H9 (cell line): ENCODE measurements at regions not wholly inside any gene's neighbourhood (a gene's known extent, or its start where the extent isn't known, plus 50 kb on each side); places are given as distances from the start of the nearest gene placed in this dataset.

Source experiments
- DNase-seq: peaks from one replicate; pipeline ENCODE4 v3.0.0-alpha.2; 2017
- H2AFZ ChIP-seq: one replicate; pipeline ENCODE4 v1.6.1; 2013; ENCODE audit warnings: mild to moderate bottlenecking, low read length, control low read depth, moderate library complexity
- H2AK5ac ChIP-seq: 2 replicates; pipeline ENCODE4 v1.6.1; 2013; ENCODE audit warnings: low read length, control low read depth, mixed read lengths; ENCODE audit not compliant: insufficient read length
- H2BK120ac ChIP-seq: one replicate; pipeline ENCODE4 v1.6.1; 2013; ENCODE audit warnings: low read depth, mild to moderate bottlenecking, low read length, control low read depth, inconsistent platforms; ENCODE audit not compliant: poor library complexity, severe bottlenecking
- H2BK12ac ChIP-seq: 2 replicates; pipeline ENCODE4 v1.6.1; 2013; ENCODE audit warnings: low read length, control low read depth, mixed read lengths, low read depth; ENCODE audit not compliant: insufficient read length
- H2BK15ac ChIP-seq: 2 replicates; pipeline ENCODE4 v1.6.1; 2013; ENCODE audit warnings: low read depth, low read length, control low read depth
- H2BK20ac ChIP-seq: one replicate; pipeline ENCODE4 v1.6.1; 2013; ENCODE audit warnings: low read depth, mild to moderate bottlenecking, low read length, control low read depth, inconsistent platforms; ENCODE audit not compliant: poor library complexity, severe bottlenecking
- H2BK5ac ChIP-seq: 2 replicates; pipeline ENCODE4 v1.6.1; 2013; ENCODE audit warnings: low read length, control low read depth, mixed read lengths; ENCODE audit not compliant: insufficient read length
- H3K14ac ChIP-seq: 2 replicates; pipeline ENCODE4 v1.6.1; 2013; ENCODE audit warnings: low read length, control low read depth; ENCODE audit not compliant: insufficient read depth
- H3K18ac ChIP-seq: 2 replicates; pipeline ENCODE4 v1.6.1; 2013; ENCODE audit warnings: low read depth, mild to moderate bottlenecking, mixed read lengths, low read length, control low read depth; ENCODE audit not compliant: insufficient read length
- H3K23ac ChIP-seq: 2 replicates; pipeline ENCODE4 v1.6.1; 2013; ENCODE audit warnings: low read length, control low read depth, mixed read lengths, low read depth; ENCODE audit not compliant: insufficient read length
- H3K23me2 ChIP-seq: 2 replicates; pipeline ENCODE4 v1.6.1; 2013; ENCODE audit warnings: low read depth, mild to moderate bottlenecking, mixed read lengths, low read length, control low read depth; ENCODE audit not compliant: insufficient read length, poor library complexity, severe bottlenecking
- H3K27ac ChIP-seq: 2 replicates; pipeline ENCODE4 v1.5.1; 2013; ENCODE audit warnings: low read length, control low read depth, mixed read lengths, low read depth; ENCODE audit not compliant: insufficient read length
- H3K27me3 ChIP-seq: 2 replicates; pipeline ENCODE4 v1.6.1; 2013; ENCODE audit warnings: low read length, control low read depth, inconsistent platforms; ENCODE audit not compliant: insufficient read depth
- H3K4ac ChIP-seq: 2 replicates; pipeline ENCODE4 v1.6.1; 2013; ENCODE audit warnings: low read depth, mild to moderate bottlenecking, control low read depth, inconsistent platforms, low read length, moderate library complexity
- H3K4me1 ChIP-seq: 2 replicates; pipeline ENCODE4 v1.6.1; 2013; ENCODE audit warnings: low read length, control low read depth, inconsistent platforms; ENCODE audit not compliant: insufficient read depth
- H3K4me2 ChIP-seq: 2 replicates; pipeline ENCODE4 v1.6.1; 2013; ENCODE audit warnings: low read length, control low read depth, mixed read lengths; ENCODE audit not compliant: insufficient read length, insufficient read depth
- H3K56ac ChIP-seq: 2 replicates; pipeline ENCODE4 v1.6.1; 2013; ENCODE audit warnings: low read depth, mild to moderate bottlenecking, mixed read lengths, low read length, control low read depth; ENCODE audit not compliant: insufficient read length
- H3K79me1 ChIP-seq: 2 replicates; pipeline ENCODE4 v1.6.1; 2013; ENCODE audit warnings: low read depth, mild to moderate bottlenecking, moderate library complexity, low read length, control low read depth, inconsistent platforms; ENCODE audit not compliant: insufficient read depth, poor library complexity, severe bottlenecking
- H3K79me2 ChIP-seq: 2 replicates; pipeline ENCODE4 v1.6.1; 2013; ENCODE audit warnings: low read length, control low read depth, inconsistent platforms; ENCODE audit not compliant: insufficient read depth
- H3K9ac ChIP-seq: 2 replicates; pipeline ENCODE4 v1.6.1; 2013; ENCODE audit warnings: low read length, control low read depth, mixed read lengths; ENCODE audit not compliant: insufficient read length; ENCODE audit errors: extremely low read depth
- H3K9me3 ChIP-seq: one replicate; pipeline ENCODE4 v1.6.1; 2013; ENCODE audit warnings: low read depth, low read length, inconsistent platforms; ENCODE audit not compliant: control insufficient read depth
- H3T11ph ChIP-seq: one replicate; pipeline ENCODE4 v1.6.1; 2013; ENCODE audit warnings: mild to moderate bottlenecking, low read length, control low read depth, inconsistent platforms
- H4K20me1 ChIP-seq: one replicate; pipeline ENCODE4 v1.6.1; 2013; ENCODE audit not compliant: control insufficient read depth, insufficient read length, insufficient read depth
- H4K5ac ChIP-seq: 2 replicates; pipeline ENCODE4 v1.6.1; 2013; ENCODE audit warnings: low read depth, mild to moderate bottlenecking, mixed read lengths, low read length, control low read depth; ENCODE audit not compliant: insufficient read length
- H4K8ac ChIP-seq: replicated peaks from 2 replicates; pipeline ENCODE4 v1.6.1; 2013; ENCODE audit warnings: low read length, control low read depth, mixed read lengths, low read depth; ENCODE audit not compliant: insufficient read length
- H4K91ac ChIP-seq: 2 replicates; pipeline ENCODE4 v1.6.1; 2013; ENCODE audit warnings: low read depth, mild to moderate bottlenecking, moderate library complexity, mixed read lengths, low read length, control low read depth; ENCODE audit not compliant: insufficient read length
- H3K27ac Mint-ChIP-seq, 3 experiments: 2 replicates in 2 of 3; 3 replicates in 1 of 3; pipeline ENCODE4 v1.8.0; 2020 to 2021; ENCODE audit warnings: mixed read lengths in 3 of 3, mild to moderate bottlenecking in 1 of 3, moderate library complexity in 1 of 3
- H3K27me3 Mint-ChIP-seq: 2 replicates; pipeline ENCODE4 v1.8.0; 2021; ENCODE audit warnings: low read depth, mild to moderate bottlenecking, moderate library complexity, mixed read lengths
- H3K36me3 Mint-ChIP-seq, 3 experiments: 2 replicates in 2 of 3; 3 replicates in 1 of 3; pipeline ENCODE4 v1.8.0; 2020 to 2021; ENCODE audit warnings: low read depth in 3 of 3, mixed read lengths in 3 of 3; ENCODE audit not compliant: insufficient read depth in 1 of 3
- H3K4me1 Mint-ChIP-seq, 2 experiments: 2 replicates each; pipeline ENCODE4 v1.8.0; 2020; ENCODE audit warnings: mixed read lengths in 2 of 2
- H3K4me3 Mint-ChIP-seq, 2 experiments: 2 replicates in 1 of 2; 3 replicates in 1 of 2; pipeline ENCODE4 v1.8.0; 2020 to 2021; ENCODE audit warnings: mild to moderate bottlenecking in 2 of 2, mixed read lengths in 2 of 2, moderate library complexity in 1 of 2
- H3K9me3 Mint-ChIP-seq, 2 experiments: 2 replicates in 1 of 2; 3 replicates in 1 of 2; pipeline ENCODE4 v1.8.0; 2020; ENCODE audit warnings: mild to moderate bottlenecking in 2 of 2, mixed read lengths in 2 of 2, moderate library complexity in 1 of 2
- WGBS: extraction: QIAGEN DNeasy Blood & Tissue Kit; methylation state at CpG from one replicate; pipeline ENCODE4 v1.1.7; 2013; ENCODE audit warnings: missing lambda C conversion rate, low lambda C conversion rate, mixed read lengths; ENCODE audit not compliant: insufficient read length; ENCODE audit errors: extremely low coverage; 5-methylcytosine and 5-hydroxymethylcytosine counted together
- TF ChIP-seq, protein P1 (sequence below): fragments of 200-600 bp; sonication (generic); conservative IDR thresholded peaks from 3 replicates; pipeline ENCODE4 v1.8.0; 2021; ENCODE audit warnings: antibody characterized with exemption, mild to moderate bottlenecking

DNA sequence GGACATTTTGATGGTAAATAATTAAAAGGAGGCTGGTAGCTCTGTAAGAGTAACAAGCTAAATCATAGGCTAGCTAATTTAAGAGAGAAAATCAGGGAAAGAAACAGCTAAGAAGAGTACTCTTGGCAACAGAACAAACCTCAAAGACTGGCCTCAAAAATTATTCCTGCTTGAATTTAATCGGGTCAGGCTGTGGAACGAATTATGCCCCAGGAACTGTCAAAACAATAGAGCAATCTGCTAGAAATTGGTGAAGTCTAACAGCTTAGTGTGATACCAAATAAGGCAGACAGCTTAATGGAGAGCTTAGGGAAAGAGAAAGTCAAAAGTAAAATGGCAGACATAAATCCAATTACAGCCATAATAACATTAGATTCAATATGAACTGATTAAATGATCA is 215.7 kb downstream of the MREG start:
- Histone ChIP-seq H2BK120ac (no peak overlapping the region), H3K23ac (no peak overlapping the region), H2BK20ac (no peak overlapping the region), H2BK15ac (no peak overlapping the region), H3K23me2 (no peaks in the 10 kb centered on the region), H3K9me3 (no peaks in the 10 kb centered on the region), H4K8ac (no peak overlapping the region), H3K27ac (no peak overlapping the region), H3K18ac (no peak overlapping the region), H2BK12ac (no peak overlapping the region), H3T11ph (no peak overlapping the region), H4K91ac (no peak overlapping the region), H3K4me2 (no peak overlapping the region), H3K27me3 (no peaks in the 10 kb centered on the region), H2AK5ac (no peak overlapping the region), H3K4me1 (no peaks in the 10 kb centered on the region), H3K14ac (no peak overlapping the region), H3K9ac (no peak overlapping the region), H2BK5ac (no peak overlapping the region), H3K79me1 (no peaks in the 10 kb centered on the region), H4K5ac (no peak overlapping the region), H3K56ac (no peak overlapping the region), H2AFZ (no peak overlapping the region), H3K79me2 (no peaks in the 10 kb centered on the region), H4K20me1 (no peaks in the 10 kb centered on the region), H3K4ac (no peak overlapping the region)
- DNase-seq, result no peak
- peaks cover 0 to 3% of the 10 kb centered on the region in 2 experiments; a peak in 1 of 5 replicates for H3K9me3 Mint-ChIP-seq
- TF ChIP-seq, protein P1, sequence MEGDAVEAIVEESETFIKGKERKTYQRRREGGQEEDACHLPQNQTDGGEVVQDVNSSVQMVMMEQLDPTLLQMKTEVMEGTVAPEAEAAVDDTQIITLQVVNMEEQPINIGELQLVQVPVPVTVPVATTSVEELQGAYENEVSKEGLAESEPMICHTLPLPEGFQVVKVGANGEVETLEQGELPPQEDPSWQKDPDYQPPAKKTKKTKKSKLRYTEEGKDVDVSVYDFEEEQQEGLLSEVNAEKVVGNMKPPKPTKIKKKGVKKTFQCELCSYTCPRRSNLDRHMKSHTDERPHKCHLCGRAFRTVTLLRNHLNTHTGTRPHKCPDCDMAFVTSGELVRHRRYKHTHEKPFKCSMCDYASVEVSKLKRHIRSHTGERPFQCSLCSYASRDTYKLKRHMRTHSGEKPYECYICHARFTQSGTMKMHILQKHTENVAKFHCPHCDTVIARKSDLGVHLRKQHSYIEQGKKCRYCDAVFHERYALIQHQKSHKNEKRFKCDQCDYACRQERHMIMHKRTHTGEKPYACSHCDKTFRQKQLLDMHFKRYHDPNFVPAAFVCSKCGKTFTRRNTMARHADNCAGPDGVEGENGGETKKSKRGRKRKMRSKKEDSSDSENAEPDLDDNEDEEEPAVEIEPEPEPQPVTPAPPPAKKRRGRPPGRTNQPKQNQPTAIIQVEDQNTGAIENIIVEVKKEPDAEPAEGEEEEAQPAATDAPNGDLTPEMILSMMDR, result no peak
- WGBS, result no CpG with 5 or more reads among the region's 2 CpGs
- H3K27me3 Mint-ChIP-seq, result no peaks in the 10 kb centered on the region
- H3K4me3 Mint-ChIP-seq, result no peak overlapping the region
- no peak overlapping the region for H3K27ac Mint-ChIP-seq
- peaks cover 0 to 3% (median 0%) of the 10 kb centered on the region in 3 experiments; a peak in 3 of 7 replicates for H3K36me3 Mint-ChIP-seq
- H3K4me1 Mint-ChIP-seq, result peaks cover 8% of the 10 kb centered on the region in 2 experiments
